ENCODE measurements at regions not wholly inside any gene's neighbourhood (a gene's known extent, or its start where the extent isn't known, plus 50 kb on each side); places are given as distances from the start of the nearest gene placed in this dataset.

DNA sequence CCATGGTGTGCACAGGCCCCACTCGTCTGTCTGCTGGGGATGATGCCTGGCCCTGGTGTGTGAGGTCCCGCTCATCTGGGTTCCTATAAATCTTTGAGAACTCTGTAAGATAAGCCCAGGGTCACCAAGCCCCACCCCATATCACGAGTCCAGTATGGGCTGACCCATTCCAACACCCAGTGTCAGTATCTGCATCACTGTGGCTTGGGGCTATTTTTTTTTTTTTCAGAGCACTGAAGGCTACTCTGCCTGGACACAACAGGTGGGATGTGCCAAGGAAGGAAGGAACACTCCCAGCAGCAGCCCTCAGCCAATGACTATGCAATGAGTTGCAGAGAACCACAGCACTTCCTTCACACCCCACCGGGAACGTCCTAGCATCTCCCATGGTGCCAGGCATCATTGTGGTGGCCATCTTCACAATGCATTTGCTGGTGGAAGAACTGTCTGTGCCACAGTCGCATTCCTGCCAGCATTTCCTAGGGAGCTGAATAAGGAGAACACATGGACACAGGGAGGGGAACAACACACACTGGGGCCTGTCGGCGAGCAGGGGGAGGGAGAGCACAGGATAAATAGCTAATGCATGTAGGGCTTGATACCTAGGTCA is 83.1 kb upstream of the TSHZ3 start:
- CTCF ChIA-PET: no interaction called here
- Mint-ChIP-seq H3K36me3 (ENCODE audit: low read depth) (no peaks in the 10 kb centered on the region), H3K9me3 (peaks cover 20% of the 10 kb centered on the region), H3K4me3 (no peak overlapping the region), H3K4me1 (no peaks in the 10 kb centered on the region), H3K27me3 (no peaks in the 10 kb centered on the region), H3K27ac (no peak overlapping the region)
- POLR2A ChIA-PET: no interaction called here
- intact Hi-C loops (cut with micrococcal nuclease): no loop called here
- ATAC-seq (ENCODE audit: low read depth): no peak
- TF ChIP-seq, protein P1, sequence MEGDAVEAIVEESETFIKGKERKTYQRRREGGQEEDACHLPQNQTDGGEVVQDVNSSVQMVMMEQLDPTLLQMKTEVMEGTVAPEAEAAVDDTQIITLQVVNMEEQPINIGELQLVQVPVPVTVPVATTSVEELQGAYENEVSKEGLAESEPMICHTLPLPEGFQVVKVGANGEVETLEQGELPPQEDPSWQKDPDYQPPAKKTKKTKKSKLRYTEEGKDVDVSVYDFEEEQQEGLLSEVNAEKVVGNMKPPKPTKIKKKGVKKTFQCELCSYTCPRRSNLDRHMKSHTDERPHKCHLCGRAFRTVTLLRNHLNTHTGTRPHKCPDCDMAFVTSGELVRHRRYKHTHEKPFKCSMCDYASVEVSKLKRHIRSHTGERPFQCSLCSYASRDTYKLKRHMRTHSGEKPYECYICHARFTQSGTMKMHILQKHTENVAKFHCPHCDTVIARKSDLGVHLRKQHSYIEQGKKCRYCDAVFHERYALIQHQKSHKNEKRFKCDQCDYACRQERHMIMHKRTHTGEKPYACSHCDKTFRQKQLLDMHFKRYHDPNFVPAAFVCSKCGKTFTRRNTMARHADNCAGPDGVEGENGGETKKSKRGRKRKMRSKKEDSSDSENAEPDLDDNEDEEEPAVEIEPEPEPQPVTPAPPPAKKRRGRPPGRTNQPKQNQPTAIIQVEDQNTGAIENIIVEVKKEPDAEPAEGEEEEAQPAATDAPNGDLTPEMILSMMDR (IDR thresholded peaks at IDR 0.05): no peak
- DNase-seq: no peak

DNA sequence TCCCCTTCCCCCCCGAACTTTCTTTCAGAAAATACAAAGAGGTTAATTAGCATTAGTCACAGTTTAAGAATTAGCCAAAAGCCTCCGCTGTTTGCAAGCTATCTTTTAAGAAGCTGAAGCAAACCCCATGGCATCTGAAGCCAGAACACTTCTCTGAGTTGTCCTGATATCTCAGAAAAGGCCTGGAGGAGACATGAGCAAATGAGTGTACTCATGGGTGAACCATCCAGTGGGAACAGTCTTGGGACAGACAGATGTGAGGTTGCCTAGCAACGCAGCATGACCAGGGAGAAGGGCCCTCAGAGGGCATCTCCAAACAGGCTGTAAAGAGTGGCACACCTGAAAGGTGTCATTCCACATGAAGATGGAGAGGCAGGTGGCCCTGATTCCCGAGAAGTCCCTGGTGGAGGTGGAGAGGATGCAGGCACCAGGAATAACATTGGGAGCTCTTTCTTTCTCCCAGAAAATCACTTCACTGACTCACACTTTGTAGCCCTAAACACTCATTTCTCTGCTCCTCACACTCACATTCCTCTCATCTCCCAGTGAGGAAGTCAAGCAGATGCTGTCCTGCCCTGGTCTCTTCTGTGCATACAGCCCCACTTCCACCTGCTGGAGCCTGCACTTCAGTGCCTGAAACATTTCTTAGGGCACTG is 87.0 kb upstream of the TSHZ3 start:
- ATAC-seq (ENCODE audit: low read depth) (no peak), DNase-seq (no peak)
- POLR2A ChIA-PET: no interaction called here
- CTCF ChIA-PET: no interaction called here
- Mint-ChIP-seq H3K36me3 (ENCODE audit: low read depth) (no peaks in the 10 kb centered on the region), H3K9me3 (peaks cover 20% of the 10 kb centered on the region), H3K4me1 (no peaks in the 10 kb centered on the region), H3K27ac (no peak overlapping the region), H3K4me3 (no peak overlapping the region), H3K27me3 (no peaks in the 10 kb centered on the region)
- intact Hi-C loops (cut with micrococcal nuclease): no loop called here
- TF ChIP-seq, protein P1 (IDR thresholded peaks at IDR 0.05): no peak

DNA sequence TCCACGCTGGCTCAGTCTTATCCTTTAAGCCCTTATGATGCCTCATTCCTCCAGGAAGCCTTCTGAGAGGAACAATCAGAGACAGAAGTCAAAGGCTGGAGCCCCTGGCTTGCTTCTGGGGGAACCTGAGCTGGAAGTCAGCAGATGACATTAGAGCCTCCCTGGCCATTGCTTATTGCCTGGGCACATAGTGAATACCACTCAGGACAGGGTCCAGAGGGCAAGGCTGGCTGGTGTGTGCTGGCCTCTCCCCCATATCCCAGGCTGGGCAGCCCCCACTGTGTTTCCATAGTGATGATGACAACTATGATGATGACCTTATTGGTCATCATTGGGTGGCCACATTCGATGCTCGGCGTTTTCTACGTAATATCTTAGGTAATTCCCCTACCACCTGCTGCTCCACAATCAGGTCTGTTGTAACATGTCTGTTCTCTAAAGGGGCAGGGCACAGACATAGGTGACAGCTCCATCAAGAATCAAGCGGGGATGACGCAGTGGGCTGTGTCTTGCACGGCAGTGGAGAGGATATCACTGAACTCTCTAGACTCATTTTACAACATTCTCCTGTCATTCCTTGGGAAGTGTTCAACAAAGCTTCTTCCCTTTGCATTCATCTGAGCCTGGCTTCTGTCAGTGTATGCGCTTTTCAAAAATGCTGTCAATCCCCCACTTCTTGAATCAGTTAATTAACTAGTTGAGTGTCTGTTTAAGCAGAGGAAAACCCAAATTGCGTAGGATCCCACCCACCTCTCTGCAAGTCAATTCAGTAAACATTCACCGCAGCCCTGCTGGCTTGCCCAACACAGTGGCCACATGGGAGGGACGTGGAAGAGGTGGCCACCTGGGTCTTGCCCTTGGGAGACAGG is 89.4 kb upstream of the TSHZ3 start:
- no peaks in the 10 kb centered on the region for H3K4me1 Mint-ChIP-seq
- peaks cover 18% of the 10 kb centered on the region for H3K9me3 Mint-ChIP-seq
- TF ChIP-seq, protein P1 (IDR thresholded peaks at IDR 0.05): no peak
- H3K27ac Mint-ChIP-seq: no peak overlapping the region
- CTCF ChIA-PET: no interaction called here
- intact Hi-C loops (cut with micrococcal nuclease): no loop called here
- no peak for ATAC-seq (ENCODE audit: low read depth)
- no peaks in the 10 kb centered on the region for H3K36me3 Mint-ChIP-seq (ENCODE audit: low read depth)
- no peak for DNase-seq
- H3K4me3 Mint-ChIP-seq: no peak overlapping the region
- POLR2A ChIA-PET: no interaction called here
- H3K27me3 Mint-ChIP-seq: no peaks in the 10 kb centered on the region

DNA sequence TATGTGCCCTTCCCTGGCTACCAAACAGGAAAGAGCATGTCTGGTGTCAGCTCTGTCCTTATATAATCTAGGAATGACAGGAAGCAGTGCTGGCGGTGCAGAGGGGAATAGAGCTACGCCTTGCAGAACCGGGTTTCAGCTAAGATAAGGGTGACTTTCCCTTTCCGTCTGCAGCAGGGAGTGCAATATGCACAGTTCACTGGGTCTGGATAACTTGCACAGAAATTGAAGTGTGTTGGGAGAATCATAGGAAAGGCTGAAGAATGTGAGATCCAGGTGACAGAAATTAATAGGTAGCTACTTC is 90.0 kb upstream of the TSHZ3 start:
- H3K4me3 Mint-ChIP-seq: no peak overlapping the region
- H3K27me3 Mint-ChIP-seq: no peaks in the 10 kb centered on the region
- ChIA-PET POLR2A (no interaction called here), CTCF (no interaction called here)
- ATAC-seq (ENCODE audit: low read depth) (no peak), DNase-seq (no peak)
- H3K9me3 Mint-ChIP-seq: peaks cover 18% of the 10 kb centered on the region
- H3K36me3 Mint-ChIP-seq (ENCODE audit: low read depth): no peaks in the 10 kb centered on the region
- TF ChIP-seq, protein P1 (IDR thresholded peaks at IDR 0.05): no peak
- H3K4me1 Mint-ChIP-seq: no peaks in the 10 kb centered on the region
- intact Hi-C loops (cut with micrococcal nuclease): no loop called here
- no peak overlapping the region for H3K27ac Mint-ChIP-seq

DNA sequence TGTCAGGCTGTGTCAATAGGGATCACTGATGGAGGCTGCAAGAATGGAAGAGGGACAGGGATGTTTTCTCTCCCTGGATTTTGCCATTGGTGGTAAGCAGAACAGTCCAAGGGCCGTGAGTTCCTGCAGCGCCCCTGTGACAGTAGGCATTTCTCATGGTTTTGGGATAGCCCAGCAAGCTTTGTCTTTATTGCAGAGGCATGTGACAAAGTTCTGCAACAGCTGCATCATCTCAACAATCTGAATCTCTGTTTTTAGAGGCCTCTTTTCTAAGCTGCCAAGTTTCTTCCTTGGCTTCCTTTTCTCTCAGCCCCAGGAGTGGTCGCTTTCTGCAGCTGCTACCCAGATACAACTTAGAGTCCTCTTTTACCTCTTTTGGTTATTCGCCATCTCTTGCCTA is 95.7 kb upstream of the TSHZ3 start:
- intact Hi-C loops (cut with micrococcal nuclease): no loop called here
- peaks cover 17% of the 10 kb centered on the region for H3K9me3 Mint-ChIP-seq
- no peaks in the 10 kb centered on the region for H3K36me3 Mint-ChIP-seq (ENCODE audit: low read depth)
- DNase-seq: no peak
- ChIA-PET POLR2A (no interaction called here), CTCF (no interaction called here)
- no peak overlapping the region for H3K4me3 Mint-ChIP-seq
- TF ChIP-seq, protein P1 (IDR thresholded peaks at IDR 0.05): no peak
- H3K4me1 Mint-ChIP-seq: no peaks in the 10 kb centered on the region
- H3K27ac Mint-ChIP-seq: no peak overlapping the region
- H3K27me3 Mint-ChIP-seq: no peaks in the 10 kb centered on the region
- no peak for ATAC-seq (ENCODE audit: low read depth)
